GM12878 (cell line): ENCODE measurements at regions not wholly inside any gene's neighbourhood (a gene's known extent, or its start where the extent isn't known, plus 50 kb on each side); places are given as distances from the start of the nearest gene placed in this dataset.

Experiments
- ATAC-seq: fragments of 200-7000 bp; cut with Tn5 transposase; 3 replicates; pipeline ENCODE4 v1.9.1; 2020; ENCODE audit warnings: mild to moderate bottlenecking, moderate library complexity
- BruUV-seq: library from RNA; stranded (reverse); fragments of 400-500 nt; replicated peaks from 2 replicates; lab custom pipeline; 2021; lab: Mats Ljungman, UMichigan
- CTCF ChIA-PET: fragments of 300-600 bp; sonication (Branson Sonifier 250); formaldehyde crosslinking; extraction: SDS; loops from one replicate; lab custom pipeline; 2021; ENCODE audit warnings: inconsistent platforms; lab: Yijun Ruan, JAX
- POLR2A ChIA-PET: fragments of 350-600 bp; formaldehyde crosslinking; extraction: SDS; loops from one replicate; lab custom pipeline; 2021; ENCODE audit warnings: inconsistent platforms; lab: Charles Lee
- RAD21 ChIA-PET: fragments of 300-600 bp; sonication (Branson Sonifier 250); formaldehyde crosslinking; loops from one replicate; lab custom pipeline; 2023; ENCODE audit warnings: antibody characterized with exemption; ENCODE audit not compliant: unreplicated experiment; lab: Charles Lee
- SMC1A ChIA-PET: fragments of 300-600 bp; sonication (Branson Sonifier 250); formaldehyde crosslinking; loops from one replicate; lab custom pipeline; 2023; ENCODE audit not compliant: unreplicated experiment, uncharacterized antibody; lab: Charles Lee
- DNase-seq: peaks from one replicate; pipeline ENCODE4 v3.0.0-alpha.2; 2011; ENCODE audit warnings: low read depth, low spot score
- FAIRE-seq: peaks from 3 replicates; lab custom pipeline; 2011; peaks lifted over from hg19 to GRCh38; lab: Jason Lieb, UNC
- H2AFZ ChIP-seq: 2 replicates; pipeline ENCODE4 v1.6.0; 2011; ENCODE audit warnings: low read depth, low read length, control low read depth; ENCODE audit not compliant: control insufficient read depth
- H3K27ac ChIP-seq: 2 replicates; pipeline ENCODE4 v1.5.1; 2011; ENCODE audit warnings: control low read depth; ENCODE audit not compliant: control insufficient read depth, insufficient read depth
- H3K27me3 ChIP-seq, 2 experiments: replicated peaks in 1 of 2; 2 replicates each; pipeline versions ENCODE4 v1.6.0 to v1.6.1; 2011; ENCODE audit warnings: low read length in 1 of 2; ENCODE audit not compliant: control insufficient read depth in 2 of 2, insufficient read depth in 2 of 2
- H3K36me3 ChIP-seq, 2 experiments: 2 replicates each; pipeline ENCODE4 v1.5.1; 2011; ENCODE audit warnings: low read length in 1 of 2; ENCODE audit not compliant: control insufficient read depth in 2 of 2, insufficient read depth in 2 of 2
- H3K4me1 ChIP-seq: 2 replicates; pipeline ENCODE4 v1.6.1; 2011; ENCODE audit warnings: mild to moderate bottlenecking, low read length, moderate library complexity, mixed read lengths; ENCODE audit not compliant: control insufficient read depth, insufficient read depth
- H3K4me2 ChIP-seq: 2 replicates; pipeline ENCODE4 v1.6.0; 2011; ENCODE audit warnings: control low read depth; ENCODE audit not compliant: control insufficient read depth, insufficient read depth
- H3K4me3 ChIP-seq: fragments of 200-600 bp; sonication (generic); 2 replicates; pipeline ENCODE4 v1.5.1; 2016
- H3K79me2 ChIP-seq: 2 replicates; pipeline ENCODE4 v1.6.0; 2011; ENCODE audit warnings: low read length; ENCODE audit not compliant: control insufficient read depth, insufficient read depth
- H3K9ac ChIP-seq: 2 replicates; pipeline ENCODE4 v1.8.0; 2011; ENCODE audit warnings: low read length, control low read depth, mixed read lengths; ENCODE audit not compliant: control insufficient read depth, insufficient read depth
- H3K9me3 ChIP-seq: replicated peaks from 3 replicates; pipeline ENCODE4 v1.5.1; 2011; ENCODE audit warnings: mild to moderate bottlenecking, low read length; ENCODE audit not compliant: control insufficient read depth, insufficient read depth
- H4K20me1 ChIP-seq: 2 replicates; pipeline ENCODE4 v1.6.0; 2011; ENCODE audit not compliant: control insufficient read depth, insufficient read depth
- CBX5 ChIP-seq: sonication (generic); IDR thresholded peaks from 2 replicates; pipeline ENCODE4 v1.6.1; 2016; ENCODE audit warnings: low read depth, moderate library complexity, mild to moderate bottlenecking, inconsistent platforms
- DPF2 ChIP-seq: fragments of 450-650 bp; IDR thresholded peaks from 2 replicates; pipeline ENCODE4 v1.6.1; 2017; ENCODE audit warnings: mild to moderate bottlenecking
- MTA2 ChIP-seq: fragments of 450-650 bp; IDR thresholded peaks from 2 replicates; pipeline ENCODE4 v1.6.1; 2016; ENCODE audit warnings: low read depth, mild to moderate bottlenecking, moderate library complexity
- RELA ChIP-seq: fragments of 450-650 bp; IDR thresholded peaks from 2 replicates; pipeline ENCODE4 v1.8.0; 2014; ENCODE audit warnings: borderline replicate concordance; ENCODE audit not compliant: partially characterized antibody
- SPI1 ChIP-seq: IDR thresholded peaks from 2 replicates; pipeline ENCODE4 v1.6.1; 2011; ENCODE audit warnings: low read depth, mild to moderate bottlenecking, low read length, moderate library complexity, borderline replicate concordance; ENCODE audit not compliant: insufficient read depth
- TAF1 ChIP-seq: IDR thresholded peaks from 2 replicates; pipeline ENCODE4 v1.6.1; 2011; ENCODE audit warnings: mild to moderate bottlenecking, low read depth, low read length, borderline replicate concordance
- ZNF622 ChIP-seq: fragments of 450-650 bp; IDR thresholded peaks from 2 replicates; pipeline ENCODE4 v1.6.1; 2017; ENCODE audit warnings: mild to moderate bottlenecking, inconsistent platforms
- WGBS: methylation state at CpG from one replicate; pipeline ENCODE4 v1.1.6; 2016; ENCODE audit warnings: low lambda C conversion rate; ENCODE audit not compliant: insufficient replicate concordance, insufficient coverage; ENCODE audit errors: missing lambda C conversion rate; 5-methylcytosine and 5-hydroxymethylcytosine counted together
- in situ Hi-C: fragments of 300-500 bp; cut with MboI; formaldehyde crosslinking; loops from 9 replicates; pipeline ENCODE4 v1.14.3; 2018; ENCODE audit warnings: mixed read lengths
- intact Hi-C: fragments of 100-400 bp; cut with micrococcal nuclease; formaldehyde crosslinking; loops from one replicate; pipeline ENCODE4 v1.14.2; 2022; ENCODE audit not compliant: unreplicated experiment
- TF ChIP-seq, protein P1 (sequence below): fragments of 450-650 bp; IDR thresholded peaks from 2 replicates; pipeline ENCODE4 v1.6.1; 2017; ENCODE audit warnings: antibody characterized with exemption, mild to moderate bottlenecking, moderate library complexity
- TF ChIP-seq, protein P2 (sequence below): fragments of 450-650 bp; IDR thresholded peaks from 2 replicates; pipeline ENCODE4 v1.6.1; 2016; ENCODE audit warnings: mild to moderate bottlenecking, moderate library complexity, borderline replicate concordance
- TF ChIP-seq, protein P3 (sequence below): fragments of 450-650 bp; conservative IDR thresholded peaks from 2 replicates; pipeline ENCODE4 v1.6.1; 2017; ENCODE audit warnings: mild to moderate bottlenecking, moderate library complexity
- TF ChIP-seq, protein P4 (sequence below): IDR thresholded peaks from 2 replicates; pipeline ENCODE4 v1.6.1; 2011; ENCODE audit warnings: low read depth, mild to moderate bottlenecking, low read length, moderate library complexity, borderline replicate concordance; ENCODE audit errors: extremely low read depth
- TF ChIP-seq, protein P5 (sequence below): fragments of 450-650 bp; IDR thresholded peaks from 2 replicates; pipeline ENCODE4 v1.6.1; 2017; ENCODE audit warnings: mild to moderate bottlenecking

DNA sequence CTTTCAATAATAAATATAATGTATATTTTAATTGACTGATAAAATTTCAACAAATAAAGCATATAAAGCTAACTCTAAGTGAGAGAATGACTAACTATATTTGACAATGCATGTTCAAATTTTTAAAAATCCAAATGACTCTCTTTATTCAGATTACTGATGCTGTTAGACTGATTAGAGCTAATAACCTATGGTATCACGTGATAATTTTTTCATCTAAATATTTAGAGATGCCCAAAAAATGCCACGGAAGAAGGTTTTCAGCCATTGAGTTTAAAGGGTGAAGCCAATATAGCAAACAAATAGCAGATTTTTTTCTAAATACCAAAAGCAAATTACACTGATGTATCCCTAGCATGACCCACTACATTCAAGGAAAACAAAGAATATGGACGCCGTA, 61.1 kb upstream of the OR10J4 start:
- Histone ChIP-seq H3K27ac (no peak overlapping the region), H3K4me2 (no peak overlapping the region), H3K9ac (no peak overlapping the region), H3K4me3 (no peak overlapping the region), H4K20me1 (no peaks in the 10 kb centered on the region), H3K4me1 (no peaks in the 10 kb centered on the region), H3K27me3 (no peaks in the 10 kb centered on the region), H3K79me2 (no peaks in the 10 kb centered on the region), H2AFZ (no peak overlapping the region), H3K9me3 (no peaks in the 10 kb centered on the region), H3K36me3 (no peaks in the 10 kb centered on the region)
- POLR2A ChIA-PET: no interaction called here
- RAD21 ChIA-PET: no interaction called here
- 16% methylated on average over 4 of the region's 4 CpGs for WGBS
- no peak for FAIRE-seq
- SMC1A ChIA-PET: no interaction called here
- ATAC-seq: no peak
- CTCF ChIA-PET: interaction anchor here (0.8 kb wide), 1 partner anchor 450 kb away, joined by 3 read pairs; no protein-coding TSS in a partner anchor
- no TSS peak for BruUV-seq
- no peak for DNase-seq
- intact Hi-C loops: no loop called here
- in situ Hi-C loops: no loop called here
- TF ChIP-seq MTA2 (no peak), ZNF622 (no peak), SPI1 (no peak), CBX5 (no peak), DPF2 (no peak), TAF1 (no peak), RELA (no peak)
- TF ChIP-seq, protein P1, sequence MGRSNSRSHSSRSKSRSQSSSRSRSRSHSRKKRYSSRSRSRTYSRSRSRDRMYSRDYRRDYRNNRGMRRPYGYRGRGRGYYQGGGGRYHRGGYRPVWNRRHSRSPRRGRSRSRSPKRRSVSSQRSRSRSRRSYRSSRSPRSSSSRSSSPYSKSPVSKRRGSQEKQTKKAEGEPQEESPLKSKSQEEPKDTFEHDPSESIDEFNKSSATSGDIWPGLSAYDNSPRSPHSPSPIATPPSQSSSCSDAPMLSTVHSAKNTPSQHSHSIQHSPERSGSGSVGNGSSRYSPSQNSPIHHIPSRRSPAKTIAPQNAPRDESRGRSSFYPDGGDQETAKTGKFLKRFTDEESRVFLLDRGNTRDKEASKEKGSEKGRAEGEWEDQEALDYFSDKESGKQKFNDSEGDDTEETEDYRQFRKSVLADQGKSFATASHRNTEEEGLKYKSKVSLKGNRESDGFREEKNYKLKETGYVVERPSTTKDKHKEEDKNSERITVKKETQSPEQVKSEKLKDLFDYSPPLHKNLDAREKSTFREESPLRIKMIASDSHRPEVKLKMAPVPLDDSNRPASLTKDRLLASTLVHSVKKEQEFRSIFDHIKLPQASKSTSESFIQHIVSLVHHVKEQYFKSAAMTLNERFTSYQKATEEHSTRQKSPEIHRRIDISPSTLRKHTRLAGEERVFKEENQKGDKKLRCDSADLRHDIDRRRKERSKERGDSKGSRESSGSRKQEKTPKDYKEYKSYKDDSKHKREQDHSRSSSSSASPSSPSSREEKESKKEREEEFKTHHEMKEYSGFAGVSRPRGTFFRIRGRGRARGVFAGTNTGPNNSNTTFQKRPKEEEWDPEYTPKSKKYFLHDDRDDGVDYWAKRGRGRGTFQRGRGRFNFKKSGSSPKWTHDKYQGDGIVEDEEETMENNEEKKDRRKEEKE: no peak
- TF ChIP-seq, protein P2, sequence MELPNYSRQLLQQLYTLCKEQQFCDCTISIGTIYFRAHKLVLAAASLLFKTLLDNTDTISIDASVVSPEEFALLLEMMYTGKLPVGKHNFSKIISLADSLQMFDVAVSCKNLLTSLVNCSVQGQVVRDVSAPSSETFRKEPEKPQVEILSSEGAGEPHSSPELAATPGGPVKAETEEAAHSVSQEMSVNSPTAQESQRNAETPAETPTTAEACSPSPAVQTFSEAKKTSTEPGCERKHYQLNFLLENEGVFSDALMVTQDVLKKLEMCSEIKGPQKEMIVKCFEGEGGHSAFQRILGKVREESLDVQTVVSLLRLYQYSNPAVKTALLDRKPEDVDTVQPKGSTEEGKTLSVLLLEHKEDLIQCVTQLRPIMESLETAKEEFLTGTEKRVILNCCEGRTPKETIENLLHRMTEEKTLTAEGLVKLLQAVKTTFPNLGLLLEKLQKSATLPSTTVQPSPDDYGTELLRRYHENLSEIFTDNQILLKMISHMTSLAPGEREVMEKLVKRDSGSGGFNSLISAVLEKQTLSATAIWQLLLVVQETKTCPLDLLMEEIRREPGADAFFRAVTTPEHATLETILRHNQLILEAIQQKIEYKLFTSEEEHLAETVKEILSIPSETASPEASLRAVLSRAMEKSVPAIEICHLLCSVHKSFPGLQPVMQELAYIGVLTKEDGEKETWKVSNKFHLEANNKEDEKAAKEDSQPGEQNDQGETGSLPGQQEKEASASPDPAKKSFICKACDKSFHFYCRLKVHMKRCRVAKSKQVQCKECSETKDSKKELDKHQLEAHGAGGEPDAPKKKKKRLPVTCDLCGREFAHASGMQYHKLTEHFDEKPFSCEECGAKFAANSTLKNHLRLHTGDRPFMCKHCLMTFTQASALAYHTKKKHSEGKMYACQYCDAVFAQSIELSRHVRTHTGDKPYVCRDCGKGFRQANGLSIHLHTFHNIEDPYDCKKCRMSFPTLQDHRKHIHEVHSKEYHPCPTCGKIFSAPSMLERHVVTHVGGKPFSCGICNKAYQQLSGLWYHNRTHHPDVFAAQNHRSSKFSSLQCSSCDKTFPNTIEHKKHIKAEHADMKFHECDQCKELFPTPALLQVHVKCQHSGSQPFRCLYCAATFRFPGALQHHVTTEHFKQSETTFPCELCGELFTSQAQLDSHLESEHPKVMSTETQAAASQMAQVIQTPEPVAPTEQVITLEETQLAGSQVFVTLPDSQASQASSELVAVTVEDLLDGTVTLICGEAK: no peak
- TF ChIP-seq, protein P3, sequence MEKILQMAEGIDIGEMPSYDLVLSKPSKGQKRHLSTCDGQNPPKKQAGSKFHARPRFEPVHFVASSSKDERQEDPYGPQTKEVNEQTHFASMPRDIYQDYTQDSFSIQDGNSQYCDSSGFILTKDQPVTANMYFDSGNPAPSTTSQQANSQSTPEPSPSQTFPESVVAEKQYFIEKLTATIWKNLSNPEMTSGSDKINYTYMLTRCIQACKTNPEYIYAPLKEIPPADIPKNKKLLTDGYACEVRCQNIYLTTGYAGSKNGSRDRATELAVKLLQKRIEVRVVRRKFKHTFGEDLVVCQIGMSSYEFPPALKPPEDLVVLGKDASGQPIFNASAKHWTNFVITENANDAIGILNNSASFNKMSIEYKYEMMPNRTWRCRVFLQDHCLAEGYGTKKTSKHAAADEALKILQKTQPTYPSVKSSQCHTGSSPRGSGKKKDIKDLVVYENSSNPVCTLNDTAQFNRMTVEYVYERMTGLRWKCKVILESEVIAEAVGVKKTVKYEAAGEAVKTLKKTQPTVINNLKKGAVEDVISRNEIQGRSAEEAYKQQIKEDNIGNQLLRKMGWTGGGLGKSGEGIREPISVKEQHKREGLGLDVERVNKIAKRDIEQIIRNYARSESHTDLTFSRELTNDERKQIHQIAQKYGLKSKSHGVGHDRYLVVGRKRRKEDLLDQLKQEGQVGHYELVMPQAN: no peak
- TF ChIP-seq, protein P4, sequence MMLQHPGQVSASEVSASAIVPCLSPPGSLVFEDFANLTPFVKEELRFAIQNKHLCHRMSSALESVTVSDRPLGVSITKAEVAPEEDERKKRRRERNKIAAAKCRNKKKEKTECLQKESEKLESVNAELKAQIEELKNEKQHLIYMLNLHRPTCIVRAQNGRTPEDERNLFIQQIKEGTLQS: no peak
- TF ChIP-seq, protein P5, sequence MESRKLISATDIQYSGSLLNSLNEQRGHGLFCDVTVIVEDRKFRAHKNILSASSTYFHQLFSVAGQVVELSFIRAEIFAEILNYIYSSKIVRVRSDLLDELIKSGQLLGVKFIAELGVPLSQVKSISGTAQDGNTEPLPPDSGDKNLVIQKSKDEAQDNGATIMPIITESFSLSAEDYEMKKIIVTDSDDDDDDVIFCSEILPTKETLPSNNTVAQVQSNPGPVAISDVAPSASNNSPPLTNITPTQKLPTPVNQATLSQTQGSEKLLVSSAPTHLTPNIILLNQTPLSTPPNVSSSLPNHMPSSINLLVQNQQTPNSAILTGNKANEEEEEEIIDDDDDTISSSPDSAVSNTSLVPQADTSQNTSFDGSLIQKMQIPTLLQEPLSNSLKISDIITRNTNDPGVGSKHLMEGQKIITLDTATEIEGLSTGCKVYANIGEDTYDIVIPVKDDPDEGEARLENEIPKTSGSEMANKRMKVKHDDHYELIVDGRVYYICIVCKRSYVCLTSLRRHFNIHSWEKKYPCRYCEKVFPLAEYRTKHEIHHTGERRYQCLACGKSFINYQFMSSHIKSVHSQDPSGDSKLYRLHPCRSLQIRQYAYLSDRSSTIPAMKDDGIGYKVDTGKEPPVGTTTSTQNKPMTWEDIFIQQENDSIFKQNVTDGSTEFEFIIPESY: no peak
